ENCODE measurements at regions not wholly inside any gene's neighbourhood (a gene's known extent, or its start where the extent isn't known, plus 50 kb on each side); places are given as distances from the start of the nearest gene placed in this dataset.

GRCh38 chr7:106774213-106774767 is 90.8 kb upstream of the PIK3CG start:
- H3K4me3 ChIP-seq (ENCODE audit: low read depth, low read length), result no peak overlapping the region
- TF ChIP-seq, protein P1, sequence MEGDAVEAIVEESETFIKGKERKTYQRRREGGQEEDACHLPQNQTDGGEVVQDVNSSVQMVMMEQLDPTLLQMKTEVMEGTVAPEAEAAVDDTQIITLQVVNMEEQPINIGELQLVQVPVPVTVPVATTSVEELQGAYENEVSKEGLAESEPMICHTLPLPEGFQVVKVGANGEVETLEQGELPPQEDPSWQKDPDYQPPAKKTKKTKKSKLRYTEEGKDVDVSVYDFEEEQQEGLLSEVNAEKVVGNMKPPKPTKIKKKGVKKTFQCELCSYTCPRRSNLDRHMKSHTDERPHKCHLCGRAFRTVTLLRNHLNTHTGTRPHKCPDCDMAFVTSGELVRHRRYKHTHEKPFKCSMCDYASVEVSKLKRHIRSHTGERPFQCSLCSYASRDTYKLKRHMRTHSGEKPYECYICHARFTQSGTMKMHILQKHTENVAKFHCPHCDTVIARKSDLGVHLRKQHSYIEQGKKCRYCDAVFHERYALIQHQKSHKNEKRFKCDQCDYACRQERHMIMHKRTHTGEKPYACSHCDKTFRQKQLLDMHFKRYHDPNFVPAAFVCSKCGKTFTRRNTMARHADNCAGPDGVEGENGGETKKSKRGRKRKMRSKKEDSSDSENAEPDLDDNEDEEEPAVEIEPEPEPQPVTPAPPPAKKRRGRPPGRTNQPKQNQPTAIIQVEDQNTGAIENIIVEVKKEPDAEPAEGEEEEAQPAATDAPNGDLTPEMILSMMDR (IDR thresholded peaks at IDR 0.05; ENCODE audit: low read depth, low read length), result no peak

- peak overlapping the region; percentile 49 for H3K4me3 ChIP-seq (ENCODE audit: low read depth, low read length)
- TF ChIP-seq, protein P1 (IDR thresholded peaks at IDR 0.05; ENCODE audit: low read depth, low read length), result no peak
Observed at GRCh38 chr7:106774768-106775551, 90.1 kb upstream of the PIK3CG start.

- TF ChIP-seq, protein P1 (IDR thresholded peaks at IDR 0.05; ENCODE audit: low read depth, low read length), result no peak
Observed at GRCh38 chr7:106775552-106775936, 89.5 kb upstream of the PIK3CG start.

GRCh38 chr7:106775975-106776607 is 89.0 kb upstream of the PIK3CG start:
- peak overlapping the region; percentile 49 for H3K4me3 ChIP-seq (ENCODE audit: low read depth, low read length)
- TF ChIP-seq, protein P1 (IDR thresholded peaks at IDR 0.05; ENCODE audit: low read depth, low read length), result no peak

More at GRCh38 chr7:106775552-106775936, 89.5 kb upstream of the PIK3CG start:
- H3K4me3 ChIP-seq (ENCODE audit: low read depth, low read length), result peak overlapping the region; percentile 49

DNA sequence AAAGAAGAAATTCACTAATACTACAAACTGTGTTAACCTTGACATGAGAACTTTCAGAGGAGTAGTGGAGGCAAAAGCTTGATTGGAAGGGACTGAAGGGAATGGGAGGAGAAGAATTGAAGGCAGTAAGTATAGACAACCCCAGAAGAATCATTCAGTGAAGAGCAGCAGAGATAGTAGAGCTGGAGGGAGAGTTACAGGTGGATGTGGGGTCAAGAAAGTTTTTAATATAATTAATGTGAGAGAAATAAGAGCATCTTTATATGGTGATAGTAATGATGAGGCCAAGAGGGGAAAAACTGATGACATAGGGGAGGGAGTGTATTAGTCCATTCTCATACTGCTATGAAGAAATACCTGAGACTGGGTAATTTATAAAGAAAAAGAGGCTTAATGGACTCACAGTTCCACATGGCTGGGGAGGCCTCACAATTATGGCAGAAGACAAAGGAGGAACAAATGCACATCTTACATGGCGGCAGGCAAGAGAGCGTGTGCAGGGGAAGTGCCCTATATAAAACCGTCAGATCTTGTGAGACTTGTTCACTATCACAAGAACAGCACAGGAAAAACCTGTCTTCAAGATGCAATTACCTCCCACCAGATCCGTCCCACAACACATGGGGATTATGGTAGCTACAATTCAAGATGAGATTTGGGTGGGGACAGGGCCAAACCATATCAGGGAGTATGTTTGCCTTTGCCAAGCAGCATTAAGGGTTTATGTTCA is 88.3 kb upstream of the PIK3CG start:
- TF ChIP-seq, protein P1 (IDR thresholded peaks at IDR 0.05; ENCODE audit: low read depth, low read length), result no peak
- no peak overlapping the region; the same call in 1 of the 2 replicates for H3K4me3 ChIP-seq (ENCODE audit: low read depth, low read length)

GRCh38 chr7:106777674-106778299 is 87.3 kb upstream of the PIK3CG start:
- H3K4me3 ChIP-seq (ENCODE audit: low read depth, low read length), result no peak overlapping the region
- TF ChIP-seq, protein P1 (IDR thresholded peaks at IDR 0.05; ENCODE audit: low read depth, low read length), result no peak
